GM23338 (cell line): ENCODE measurements at regions not wholly inside any gene's neighbourhood (a gene's known extent, or its start where the extent isn't known, plus 50 kb on each side); places are given as distances from the start of the nearest gene placed in this dataset.

Source experiments
- ATAC-seq: fragments of 200-7000 bp; cut with Tn5 transposase; 3 replicates; pipeline ENCODE4 v1.9.1; 2020
- DNase-seq: peaks from one replicate; pipeline ENCODE4 v3.0.0-alpha.2; 2015; ENCODE audit warnings: low spot score
- H2AFZ ChIP-seq: fragments of 200-600 bp; sonication (generic); 2 replicates; pipeline ENCODE4 v1.8.0; 2016; ENCODE audit warnings: antibody characterized with exemption, mild to moderate bottlenecking, moderate library complexity
- H3F3A ChIP-seq: fragments of 200-600 bp; sonication (generic); replicated peaks from 2 replicates; pipeline ENCODE4 v1.8.0; 2017; ENCODE audit warnings: antibody characterized with exemption, mixed run types, low read depth
- H3K27ac ChIP-seq: fragments of 200-600 bp; sonication (generic); 2 replicates; pipeline ENCODE4 v1.6.1; 2016; ENCODE audit warnings: low read depth
- H3K27me3 ChIP-seq: fragments of 200-600 bp; sonication (generic); 2 replicates; pipeline ENCODE4 v1.8.0; 2016; ENCODE audit warnings: mild to moderate bottlenecking, mixed run types, moderate library complexity; ENCODE audit not compliant: insufficient read depth
- H3K36me3 ChIP-seq: fragments of 200-600 bp; sonication (generic); 2 replicates; pipeline ENCODE4 v1.8.0; 2016; ENCODE audit warnings: mild to moderate bottlenecking; ENCODE audit not compliant: insufficient read depth
- H3K4me1 ChIP-seq: fragments of 200-600 bp; sonication (generic); 2 replicates; pipeline ENCODE4 v1.8.0; 2016; ENCODE audit warnings: mild to moderate bottlenecking, moderate library complexity; ENCODE audit not compliant: insufficient read depth
- H3K4me2 ChIP-seq: fragments of 200-600 bp; sonication (generic); 2 replicates; pipeline ENCODE4 v1.7.1; 2017; ENCODE audit warnings: mixed run types
- H3K4me3 ChIP-seq: fragments of 200-600 bp; sonication (generic); 2 replicates; pipeline ENCODE4 v1.6.1; 2016; ENCODE audit warnings: mixed run types
- H3K79me2 ChIP-seq: fragments of 200-600 bp; sonication (generic); replicated peaks from 2 replicates; pipeline ENCODE4 v1.8.0; 2017; ENCODE audit warnings: mild to moderate bottlenecking; ENCODE audit not compliant: insufficient read depth
- H3K9me2 ChIP-seq: fragments of 200-600 bp; sonication (generic); 2 replicates; pipeline ENCODE4 v1.8.0; 2017; ENCODE audit not compliant: insufficient read depth
- H4K20me1 ChIP-seq: fragments of 200-600 bp; sonication (generic); replicated peaks from 2 replicates; pipeline ENCODE4 v1.8.0; 2017; ENCODE audit warnings: mild to moderate bottlenecking; ENCODE audit not compliant: insufficient read depth
- H3K27ac Mint-ChIP-seq: 2 replicates; pipeline ENCODE4 v1.8.0; 2020; ENCODE audit warnings: inconsistent platforms, mild to moderate bottlenecking, moderate library complexity, mixed read lengths
- H3K27me3 Mint-ChIP-seq: 3 replicates; pipeline ENCODE4 v1.8.0; 2022; ENCODE audit warnings: low read depth, mild to moderate bottlenecking, moderate library complexity, mixed read lengths, inconsistent platforms; ENCODE audit not compliant: insufficient read depth, poor library complexity
- H3K36me3 Mint-ChIP-seq: 3 replicates; pipeline ENCODE4 v1.8.0; 2021; ENCODE audit warnings: low read depth, mild to moderate bottlenecking, inconsistent platforms, moderate library complexity, mixed read lengths
- H3K4me1 Mint-ChIP-seq: 3 replicates; pipeline ENCODE4 v1.8.0; 2020; ENCODE audit warnings: mild to moderate bottlenecking, inconsistent platforms, mixed read lengths
- H3K4me3 Mint-ChIP-seq: 3 replicates; pipeline ENCODE4 v1.8.0; 2021; ENCODE audit warnings: moderate library complexity, mild to moderate bottlenecking, inconsistent platforms, mixed read lengths
- H3K9me3 Mint-ChIP-seq: 3 replicates; pipeline ENCODE4 v1.8.0; 2020; ENCODE audit warnings: moderate library complexity, mild to moderate bottlenecking, inconsistent platforms, mixed read lengths
- CREB1 ChIP-seq: fragments of 250-450 bp; sonication (Bioruptor Pico); IDR thresholded peaks from 2 replicates; pipeline ENCODE4 v1.5.0; 2020; ENCODE audit warnings: low read depth, mild to moderate bottlenecking, moderate library complexity
- EZH2 ChIP-seq: fragments of 200-600 bp; sonication (generic); IDR thresholded peaks from one replicate; pipeline ENCODE4 v1.8.0; 2017; ENCODE audit warnings: antibody characterized with exemption, mild to moderate bottlenecking, low read depth; ENCODE audit not compliant: unreplicated experiment
- EZH2phosphoT487 ChIP-seq: fragments of 200-600 bp; sonication (generic); IDR thresholded peaks from one replicate; pipeline ENCODE4 v1.8.1; 2018; ENCODE audit warnings: antibody characterized with exemption; ENCODE audit not compliant: unreplicated experiment
- JUNB ChIP-seq: IDR thresholded peaks from one replicate; pipeline ENCODE4 v1.6.1; 2016; ENCODE audit warnings: antibody characterized with exemption; ENCODE audit not compliant: unreplicated experiment
- NANOG ChIP-seq: IDR thresholded peaks from 2 replicates; pipeline ENCODE4 v1.6.1; 2016; ENCODE audit warnings: antibody characterized with exemption, borderline replicate concordance
- POLR2AphosphoS5 ChIP-seq: IDR thresholded peaks from 2 replicates; pipeline ENCODE4 v1.6.1; 2016; ENCODE audit warnings: antibody characterized with exemption, low read depth
- REST ChIP-seq: IDR thresholded peaks from one replicate; pipeline ENCODE4 v1.6.1; 2018; ENCODE audit warnings: antibody characterized with exemption; ENCODE audit not compliant: unreplicated experiment
- STAT1 ChIP-seq: IDR thresholded peaks from one replicate; pipeline ENCODE4 v1.6.1; 2016; ENCODE audit warnings: antibody characterized with exemption; ENCODE audit not compliant: unreplicated experiment
- ZNF114 ChIP-seq: fragments of 250-450 bp; sonication (Bioruptor Pico); IDR thresholded peaks from 2 replicates; pipeline ENCODE4 v1.5.0; 2020; ENCODE audit warnings: mild to moderate bottlenecking, moderate library complexity
- ZNF331 ChIP-seq: fragments of 250-450 bp; sonication (Bioruptor Pico); IDR thresholded peaks from 2 replicates; pipeline ENCODE4 v1.5.0; 2020; ENCODE audit warnings: low read depth, mild to moderate bottlenecking, moderate library complexity
- ZNF462 ChIP-seq: fragments of 250-450 bp; sonication (Bioruptor Pico); IDR thresholded peaks from 2 replicates; pipeline ENCODE4 v1.5.0; 2020; ENCODE audit warnings: mild to moderate bottlenecking, moderate library complexity
- TF ChIP-seq, protein P1 (sequence below): IDR thresholded peaks from 2 replicates; pipeline ENCODE4 v1.6.1; 2016; ENCODE audit warnings: antibody characterized with exemption
- TF ChIP-seq, protein P2 (sequence below), 2 experiments: fragments of 200-600 bp in 1 of 2; sonication (generic) in 1 of 2; conservative IDR thresholded peaks; 2 replicates each; pipeline versions ENCODE4 v1.5.1 to v1.6.1; 2016 to 2017; ENCODE audit warnings: antibody characterized with exemption in 2 of 2, low read depth in 2 of 2, mild to moderate bottlenecking in 2 of 2, moderate library complexity in 1 of 2

DNA sequence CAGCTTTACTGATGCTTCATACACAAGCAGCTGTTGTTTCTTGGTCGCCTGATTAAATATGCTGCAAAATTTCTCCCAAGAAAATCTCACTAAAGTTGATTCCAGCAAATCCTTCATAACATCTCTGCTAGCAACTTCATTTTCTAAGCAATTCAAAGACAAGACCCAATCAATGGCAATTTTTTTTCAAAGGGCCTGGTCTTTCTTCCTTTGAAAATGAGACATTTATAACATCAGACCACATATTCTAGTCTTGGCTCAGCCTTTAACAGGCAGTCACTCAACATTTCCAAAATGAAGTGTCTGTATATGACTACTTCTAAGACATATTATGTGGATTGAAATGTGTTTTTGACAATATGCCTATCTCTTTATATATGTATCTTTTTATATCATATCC, 702.6 kb downstream of the KCNA4 start:
- no peak overlapping the region for H3K27ac ChIP-seq
- ATAC-seq = no peak
- no peak overlapping the region for H3K4me3 ChIP-seq
- no peaks in the 10 kb centered on the region for H3K27me3 ChIP-seq
- no peaks in the 10 kb centered on the region for H3K9me2 ChIP-seq
- H3K36me3 ChIP-seq = no peaks in the 10 kb centered on the region
- H3K79me2 ChIP-seq = no peaks in the 10 kb centered on the region
- no peak overlapping the region for H3K4me2 ChIP-seq
- no peaks in the 10 kb centered on the region for H3K27me3 Mint-ChIP-seq
- no peak overlapping the region for H3K27ac Mint-ChIP-seq
- H3K36me3 Mint-ChIP-seq = no peaks in the 10 kb centered on the region
- no peaks in the 10 kb centered on the region for H3K9me3 Mint-ChIP-seq
- H3K4me3 Mint-ChIP-seq = no peak overlapping the region
- no peaks in the 10 kb centered on the region for H3F3A ChIP-seq
- no peak for DNase-seq
- H2AFZ ChIP-seq = no peak overlapping the region
- H3K4me1 ChIP-seq = no peaks in the 10 kb centered on the region
- H3K4me1 Mint-ChIP-seq = no peaks in the 10 kb centered on the region
- H4K20me1 ChIP-seq = no peaks in the 10 kb centered on the region
- TF ChIP-seq, protein P1, sequence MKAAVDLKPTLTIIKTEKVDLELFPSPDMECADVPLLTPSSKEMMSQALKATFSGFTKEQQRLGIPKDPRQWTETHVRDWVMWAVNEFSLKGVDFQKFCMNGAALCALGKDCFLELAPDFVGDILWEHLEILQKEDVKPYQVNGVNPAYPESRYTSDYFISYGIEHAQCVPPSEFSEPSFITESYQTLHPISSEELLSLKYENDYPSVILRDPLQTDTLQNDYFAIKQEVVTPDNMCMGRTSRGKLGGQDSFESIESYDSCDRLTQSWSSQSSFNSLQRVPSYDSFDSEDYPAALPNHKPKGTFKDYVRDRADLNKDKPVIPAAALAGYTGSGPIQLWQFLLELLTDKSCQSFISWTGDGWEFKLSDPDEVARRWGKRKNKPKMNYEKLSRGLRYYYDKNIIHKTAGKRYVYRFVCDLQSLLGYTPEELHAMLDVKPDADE = no peak
- TF ChIP-seq NANOG = no peak
- no peak for TF ChIP-seq ZNF331 (CRISPR knock-in tag)
- TF ChIP-seq STAT1 = no peak
- no peak for TF ChIP-seq POLR2AphosphoS5
- no peak for TF ChIP-seq REST
- TF ChIP-seq EZH2phosphoT487 = no peak
- no peak for TF ChIP-seq ZNF114
- TF ChIP-seq, protein P2, sequence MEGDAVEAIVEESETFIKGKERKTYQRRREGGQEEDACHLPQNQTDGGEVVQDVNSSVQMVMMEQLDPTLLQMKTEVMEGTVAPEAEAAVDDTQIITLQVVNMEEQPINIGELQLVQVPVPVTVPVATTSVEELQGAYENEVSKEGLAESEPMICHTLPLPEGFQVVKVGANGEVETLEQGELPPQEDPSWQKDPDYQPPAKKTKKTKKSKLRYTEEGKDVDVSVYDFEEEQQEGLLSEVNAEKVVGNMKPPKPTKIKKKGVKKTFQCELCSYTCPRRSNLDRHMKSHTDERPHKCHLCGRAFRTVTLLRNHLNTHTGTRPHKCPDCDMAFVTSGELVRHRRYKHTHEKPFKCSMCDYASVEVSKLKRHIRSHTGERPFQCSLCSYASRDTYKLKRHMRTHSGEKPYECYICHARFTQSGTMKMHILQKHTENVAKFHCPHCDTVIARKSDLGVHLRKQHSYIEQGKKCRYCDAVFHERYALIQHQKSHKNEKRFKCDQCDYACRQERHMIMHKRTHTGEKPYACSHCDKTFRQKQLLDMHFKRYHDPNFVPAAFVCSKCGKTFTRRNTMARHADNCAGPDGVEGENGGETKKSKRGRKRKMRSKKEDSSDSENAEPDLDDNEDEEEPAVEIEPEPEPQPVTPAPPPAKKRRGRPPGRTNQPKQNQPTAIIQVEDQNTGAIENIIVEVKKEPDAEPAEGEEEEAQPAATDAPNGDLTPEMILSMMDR (conservative IDR thresholded peaks at IDR 0.05; ENCODE audit: low read depth in 2 of 2) = no peak
- TF ChIP-seq ZNF462 (CRISPR knock-in tag) = no peak
- TF ChIP-seq CREB1 = no peak
- no peak for TF ChIP-seq EZH2
- no peak for TF ChIP-seq JUNB
